ENCODE measurements at regions not wholly inside any gene's neighbourhood (a gene's known extent, or its start where the extent isn't known, plus 50 kb on each side); places are given as distances from the start of the nearest gene placed in this dataset.

DNA sequence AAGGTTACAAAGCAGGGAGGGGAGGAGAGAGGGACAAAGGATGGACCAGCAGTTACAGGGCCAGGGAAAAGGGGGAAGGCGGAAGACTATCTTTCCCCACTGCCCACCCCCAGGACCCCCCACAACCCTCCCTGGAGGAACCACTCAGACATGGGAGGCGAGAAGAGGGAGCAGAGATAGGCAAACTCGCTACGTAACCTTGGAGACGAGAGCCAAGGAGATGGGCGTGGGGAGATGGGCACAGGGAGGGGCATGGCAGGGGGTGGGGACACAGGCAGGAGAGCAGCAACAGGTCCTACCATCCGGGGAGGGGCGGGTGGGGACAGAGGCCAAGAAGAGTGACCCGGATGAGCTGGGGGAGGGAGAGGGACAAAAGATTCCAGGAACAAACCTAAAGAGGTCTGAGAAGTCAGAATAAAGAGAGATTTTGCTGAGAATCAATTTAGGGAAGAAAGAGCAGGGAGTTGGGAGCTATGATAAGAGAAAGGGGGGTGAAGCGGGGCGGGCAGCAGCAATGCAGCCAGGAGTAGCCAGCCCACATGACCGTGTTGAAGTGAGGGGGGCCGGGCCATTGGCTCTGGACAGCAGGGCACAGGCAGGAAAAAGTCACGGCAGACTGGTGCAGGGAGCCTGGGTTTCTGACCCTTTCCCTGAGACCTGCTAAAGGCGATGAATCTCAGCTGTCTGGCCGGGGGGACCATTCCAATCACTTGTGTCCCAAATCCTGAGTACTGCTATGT, 128.4 kb downstream of the BUD13 start:
- no peaks in the 10 kb centered on the region for H3K36me3 ChIP-seq
- no peaks in the 10 kb centered on the region for H3K4me1 ChIP-seq
- ATAC-seq = no peak
- WGBS, 2 donors (ENCODE audit: low coverage in 1 of 2) = 17 to 60% methylated on average over 1 to 10 of the region's 16 CpGs
- H3K27ac ChIP-seq = no peak overlapping the region
- TF ChIP-seq EP300 (IDR thresholded peaks at IDR 0.05) = no peak
- no peak for TF ChIP-seq POLR2A (IDR thresholded peaks at IDR 0.05)
- TF ChIP-seq CTCF (IDR thresholded peaks at IDR 0.05) = no peak
- TF ChIP-seq POLR2AphosphoS5 (IDR thresholded peaks at IDR 0.05) = no peak
- peaks cover 39% of the 10 kb centered on the region for H3K27me3 ChIP-seq
- H3K4me3 ChIP-seq = no peak overlapping the region
- H3K9me3 ChIP-seq = peaks cover 0 to 11% (median 0%) of the 10 kb centered on the region in 3 donors

DNA sequence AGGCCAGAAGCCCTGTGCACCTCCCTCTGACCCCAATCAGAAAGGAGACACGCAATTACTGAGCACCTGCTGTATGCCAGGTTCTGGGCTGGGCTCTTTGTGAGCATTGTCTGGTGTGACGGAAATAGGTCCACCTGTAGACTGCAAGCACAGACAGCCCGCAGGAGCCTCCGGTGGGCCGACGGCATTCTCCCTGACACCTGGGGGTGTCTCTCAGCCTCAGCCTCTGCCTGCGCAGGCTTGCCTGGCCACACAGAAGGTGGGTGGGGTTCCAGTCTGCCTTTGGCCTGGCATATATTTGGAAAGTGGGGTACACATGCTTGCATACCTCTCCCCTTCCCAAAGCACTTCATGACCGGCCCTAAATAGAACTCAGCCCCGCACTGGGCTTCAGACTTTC, 129.3 kb downstream of the BUD13 start:
- no peak overlapping the region for H3K4me3 ChIP-seq
- ATAC-seq = no peak

DNA sequence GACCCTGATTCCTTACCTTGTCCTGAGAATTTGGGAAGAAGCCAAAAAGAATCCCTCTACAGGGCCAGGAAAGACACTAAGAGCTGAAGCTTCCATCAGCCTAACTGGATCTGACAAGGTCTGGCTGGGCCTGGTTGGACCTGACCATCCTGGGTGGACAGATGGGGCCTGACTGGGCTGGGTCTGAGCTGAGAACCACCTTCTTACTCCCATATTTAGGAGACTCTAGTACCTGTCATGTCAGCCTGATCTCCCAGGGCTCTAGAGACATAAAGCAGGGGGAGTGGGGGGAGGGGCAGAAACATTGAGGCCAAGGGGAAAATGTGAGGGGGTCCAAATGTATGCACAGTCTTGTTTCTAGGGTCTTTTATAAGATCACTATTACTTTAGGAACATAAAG, 129.9 kb downstream of the BUD13 start:
- H3K36me3 ChIP-seq = no peaks in the 10 kb centered on the region
- no peak overlapping the region for H3K4me3 ChIP-seq
- ATAC-seq = no peak
- no peak for TF ChIP-seq EP300 (IDR thresholded peaks at IDR 0.05)
- TF ChIP-seq CTCF (IDR thresholded peaks at IDR 0.05) = no peak
- no peak for TF ChIP-seq POLR2A (IDR thresholded peaks at IDR 0.05)
- TF ChIP-seq POLR2AphosphoS5 (IDR thresholded peaks at IDR 0.05) = no peak
- H3K4me1 ChIP-seq = no peaks in the 10 kb centered on the region
- H3K27ac ChIP-seq = no peak overlapping the region
- peaks cover 0 to 11% (median 0%) of the 10 kb centered on the region in 3 donors for H3K9me3 ChIP-seq
- peaks cover 29% of the 10 kb centered on the region for H3K27me3 ChIP-seq

More for the DNA sequence above, 129.3 kb downstream of the BUD13 start:
- 74 to 83% methylated on average over 5 of the region's 9 CpGs for WGBS, 2 donors (ENCODE audit: low coverage in 1 of 2)
- TF ChIP-seq POLR2AphosphoS5 (IDR thresholded peaks at IDR 0.05) (no peak), CTCF (IDR thresholded peaks at IDR 0.05) (no peak), POLR2A (IDR thresholded peaks at IDR 0.05) (no peak), EP300 (IDR thresholded peaks at IDR 0.05) (no peak)
- Histone ChIP-seq H3K27ac (no peak overlapping the region), H3K9me3 (peaks cover 0 to 11% (median 0%) of the 10 kb centered on the region in 3 donors), H3K4me1 (no peaks in the 10 kb centered on the region), H3K27me3 (peaks cover 34% of the 10 kb centered on the region), H3K36me3 (no peaks in the 10 kb centered on the region)

DNA sequence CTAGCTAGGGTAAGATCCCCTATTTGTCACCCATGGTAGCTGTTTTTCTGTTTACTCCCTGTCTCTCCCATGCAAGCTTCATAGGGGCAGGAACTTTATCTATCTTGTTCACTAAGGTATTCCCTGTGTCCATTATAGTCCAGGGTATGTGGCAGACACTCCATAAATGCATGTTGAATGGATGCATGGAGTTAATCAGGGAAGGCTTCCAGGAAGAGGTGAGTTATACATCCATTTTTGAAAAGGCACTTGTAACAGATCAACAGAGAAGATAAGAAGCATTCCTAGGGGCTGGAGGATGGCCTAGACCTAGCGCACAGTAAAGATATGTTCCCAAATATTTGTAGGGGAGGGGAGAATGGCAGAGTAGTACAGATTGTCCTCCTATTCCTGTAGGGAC, 130.3 kb downstream of the BUD13 start:
- H3K36me3 ChIP-seq = no peaks in the 10 kb centered on the region
- no peak overlapping the region for H3K27ac ChIP-seq
- no peak for ATAC-seq
- no peak for TF ChIP-seq EP300 (IDR thresholded peaks at IDR 0.05)
- TF ChIP-seq CTCF (IDR thresholded peaks at IDR 0.05) = no peak
- no peak for TF ChIP-seq POLR2AphosphoS5 (IDR thresholded peaks at IDR 0.05)
- no peak for TF ChIP-seq POLR2A (IDR thresholded peaks at IDR 0.05)
- no CpG with 5 or more reads among the region's 1 CpG for WGBS, 2 donors (ENCODE audit: low coverage in 1 of 2)
- peaks cover 0 to 11% (median 0%) of the 10 kb centered on the region in 3 donors for H3K9me3 ChIP-seq
- no peak overlapping the region for H3K4me3 ChIP-seq
- no peaks in the 10 kb centered on the region for H3K4me1 ChIP-seq
- H3K27me3 ChIP-seq = peaks cover 29% of the 10 kb centered on the region

- Histone ChIP-seq H3K4me3 (no peak overlapping the region), H3K36me3 (no peaks in the 10 kb centered on the region), H3K27me3 (peaks cover 29% of the 10 kb centered on the region), H3K4me1 (no peaks in the 10 kb centered on the region), H3K9me3 (peaks cover 0 to 11% (median 0%) of the 10 kb centered on the region in 3 donors), H3K27ac (no peak overlapping the region)
- TF ChIP-seq EP300 (IDR thresholded peaks at IDR 0.05) = no peak
- no peak for TF ChIP-seq POLR2AphosphoS5 (IDR thresholded peaks at IDR 0.05)
- TF ChIP-seq CTCF (IDR thresholded peaks at IDR 0.05) = peak in 1 of 4 experiments; percentile 54
- no peak for TF ChIP-seq POLR2A (IDR thresholded peaks at IDR 0.05)
- WGBS, 2 donors (ENCODE audit: low coverage in 1 of 2) = 60% methylated on average over 1 of the region's 11 CpGs; no CpG with 5 or more reads in 1 of the 2 donors
- no peak for ATAC-seq
Measured at GRCh38 chr11:116641561-116642045, 131.2 kb downstream of the BUD13 start.

All from gastroesophageal sphincter (tissue), 4 donors.